ENCODE measurements at regions not wholly inside any gene's neighbourhood (a gene's known extent, or its start where the extent isn't known, plus 50 kb on each side); places are given as distances from the start of the nearest gene placed in this dataset.

DNA sequence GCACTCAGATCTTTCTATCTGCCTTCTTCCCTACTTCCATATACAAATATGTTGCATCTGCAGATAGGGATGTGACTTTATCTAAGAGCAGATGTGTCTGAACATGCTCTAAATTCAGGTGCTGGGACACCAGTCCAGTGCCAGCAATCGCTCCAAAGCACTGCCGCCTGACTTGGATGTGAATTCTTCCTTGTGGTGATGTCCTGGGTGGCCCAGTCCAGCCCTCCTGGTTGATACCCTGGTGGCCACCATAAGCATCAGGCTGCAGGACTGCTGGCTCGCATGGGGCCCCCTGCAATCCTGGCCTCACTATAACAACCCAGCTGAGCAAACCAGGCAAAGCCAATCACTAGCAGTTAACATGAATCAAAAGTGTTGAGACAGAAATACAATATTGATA is 149.2 kb upstream of the PDE1C start:
- H3K79me2 ChIP-seq (ENCODE audit: insufficient read depth), result no peaks in the 10 kb centered on the region
- H3K27me3 ChIP-seq (replicated peaks; ENCODE audit: insufficient read depth), result 0 out of 2 replicates have a peak, but pooled peaks cover 7% of the 10 kb centered on the region
- H4K20me1 ChIP-seq (ENCODE audit: insufficient read depth), result no peaks in the 10 kb centered on the region
- in situ Hi-C loops (cut with MboI), result loop anchor here (10.0 to 25.0 kb wide), 2 partner anchors 785 to 1082 kb away; no protein-coding TSS in a partner anchor
- no peak overlapping the region for H2AFZ ChIP-seq
- 23 to 48% methylated on average over 3 of the region's 3 CpGs for WGBS, 2 experiments (ENCODE audit: low coverage in 1 of 2, low lambda C conversion rate in 2 of 2, missing lambda C conversion rate in 2 of 2)
- no peak for DNase-seq
- H3K9ac ChIP-seq, result no peak overlapping the region
- H3K9me2 ChIP-seq (ENCODE audit: insufficient read depth), result no peaks in the 10 kb centered on the region
- no peaks in the 10 kb centered on the region for H3F3A ChIP-seq (ENCODE audit: insufficient read depth)
- no peak overlapping the region for H3K27ac ChIP-seq
- H3K4me3 ChIP-seq, result no peak overlapping the region
- no peaks in the 10 kb centered on the region for H3K4me1 ChIP-seq (ENCODE audit: insufficient read depth)
- H3K36me3 ChIP-seq (ENCODE audit: low read depth), result no peaks in the 10 kb centered on the region
- H3K9me3 ChIP-seq (ENCODE audit: low read depth), result no peaks in the 10 kb centered on the region
- TF ChIP-seq EZH2phosphoT487 (IDR thresholded peaks at IDR 0.05; ENCODE audit: insufficient read depth, low read depth) (no peak), EZH2 (IDR thresholded peaks at IDR 0.05; ENCODE audit: insufficient read depth, poor library complexity, severe bottlenecking) (no peak)
- no peak overlapping the region for H3K4me2 ChIP-seq (ENCODE audit: unreplicated experiment)

DNA sequence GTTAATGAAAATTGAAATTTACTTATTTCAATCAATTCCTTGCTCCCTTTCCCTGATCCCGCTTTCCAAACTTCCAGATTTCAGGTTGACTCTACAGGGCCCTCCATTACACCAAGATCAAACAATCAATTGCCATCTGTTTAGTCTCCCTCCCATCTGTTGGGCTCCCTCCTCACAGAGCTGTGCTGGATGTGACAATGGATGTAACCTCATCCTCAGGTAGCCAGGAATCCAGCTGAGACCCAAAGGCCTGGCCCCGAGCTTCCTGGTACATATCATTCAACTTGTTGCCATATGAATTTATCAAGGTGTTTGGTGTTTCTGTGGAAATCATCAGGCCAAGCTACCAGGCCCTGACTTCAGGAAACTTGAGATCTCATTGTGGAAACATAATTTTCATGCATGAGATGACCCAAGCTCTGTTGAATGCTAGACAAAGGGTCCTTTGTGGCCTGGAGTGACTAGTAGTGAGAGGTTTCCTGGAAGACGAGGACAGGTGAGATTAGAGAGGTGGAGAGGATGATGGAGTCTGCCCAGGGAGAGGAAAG is 148.6 kb upstream of the PDE1C start:
- 0 out of 2 replicates have a peak, but pooled peaks cover 7% of the 10 kb centered on the region for H3K27me3 ChIP-seq (replicated peaks; ENCODE audit: insufficient read depth)
- H3K27ac ChIP-seq, result no peak overlapping the region
- H3K4me2 ChIP-seq (ENCODE audit: unreplicated experiment), result no peak overlapping the region
- WGBS, 2 experiments (ENCODE audit: low coverage in 1 of 2, low lambda C conversion rate in 2 of 2, missing lambda C conversion rate in 2 of 2), result 12 to 15% methylated on average over 3 of the region's 3 CpGs
- H2AFZ ChIP-seq, result no peak overlapping the region
- H3K4me3 ChIP-seq, result no peak overlapping the region
- no peak for DNase-seq
- no peaks in the 10 kb centered on the region for H3K79me2 ChIP-seq (ENCODE audit: insufficient read depth)
- H4K20me1 ChIP-seq (ENCODE audit: insufficient read depth), result no peaks in the 10 kb centered on the region
- in situ Hi-C loops (cut with MboI), result loop anchor here (10.0 to 25.0 kb wide), 2 partner anchors 784 to 1082 kb away; no protein-coding TSS in a partner anchor
- no peaks in the 10 kb centered on the region for H3K9me2 ChIP-seq (ENCODE audit: insufficient read depth)
- no peaks in the 10 kb centered on the region for H3K9me3 ChIP-seq (ENCODE audit: low read depth)
- H3K36me3 ChIP-seq (ENCODE audit: low read depth), result no peaks in the 10 kb centered on the region
- H3K9ac ChIP-seq, result no peak overlapping the region
- TF ChIP-seq EZH2 (IDR thresholded peaks at IDR 0.05; ENCODE audit: insufficient read depth, poor library complexity, severe bottlenecking) (no peak), EZH2phosphoT487 (IDR thresholded peaks at IDR 0.05; ENCODE audit: insufficient read depth, low read depth) (no peak)
- H3F3A ChIP-seq (ENCODE audit: insufficient read depth), result no peaks in the 10 kb centered on the region
- no peaks in the 10 kb centered on the region for H3K4me1 ChIP-seq (ENCODE audit: insufficient read depth)

DNA sequence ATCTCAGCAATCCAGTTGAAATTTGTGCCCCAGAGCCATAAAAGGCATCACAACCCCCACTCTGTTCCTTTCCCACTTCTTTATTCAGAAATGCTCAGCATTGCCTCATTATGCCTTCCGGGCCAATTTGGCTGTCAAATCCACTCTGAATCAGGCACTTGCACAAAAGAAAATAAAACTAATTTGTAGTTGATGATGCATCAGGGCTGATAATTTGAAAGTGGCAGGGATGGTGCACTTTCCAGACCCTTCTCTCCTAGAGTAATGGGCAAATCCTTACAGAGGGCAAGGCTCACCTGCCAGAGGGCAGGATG is 147.9 kb upstream of the PDE1C start:
- peaks cover 14% of the 10 kb centered on the region; the same call in 1 of the 2 replicates for H3K27me3 ChIP-seq (replicated peaks; ENCODE audit: insufficient read depth)
- no peaks in the 10 kb centered on the region for H4K20me1 ChIP-seq (ENCODE audit: insufficient read depth)
- H3K4me3 ChIP-seq, result no peak overlapping the region
- no peaks in the 10 kb centered on the region for H3F3A ChIP-seq (ENCODE audit: insufficient read depth)
- H2AFZ ChIP-seq, result no peak overlapping the region
- no peaks in the 10 kb centered on the region for H3K9me2 ChIP-seq (ENCODE audit: insufficient read depth)
- H3K27ac ChIP-seq, result no peak overlapping the region
- in situ Hi-C loops (cut with MboI), result loop anchor here (10.0 to 25.0 kb wide), 2 partner anchors 783 to 1081 kb away; no protein-coding TSS in a partner anchor
- H3K4me2 ChIP-seq (ENCODE audit: unreplicated experiment), result no peak overlapping the region
- H3K79me2 ChIP-seq (ENCODE audit: insufficient read depth), result no peaks in the 10 kb centered on the region
- H3K9ac ChIP-seq, result no peak overlapping the region
- H3K4me1 ChIP-seq (ENCODE audit: insufficient read depth), result no peaks in the 10 kb centered on the region
- TF ChIP-seq EZH2phosphoT487 (IDR thresholded peaks at IDR 0.05; ENCODE audit: insufficient read depth, low read depth), result no peak
- TF ChIP-seq EZH2 (IDR thresholded peaks at IDR 0.05; ENCODE audit: insufficient read depth, poor library complexity, severe bottlenecking), result no peak
- DNase-seq, result no peak
- no peaks in the 10 kb centered on the region for H3K36me3 ChIP-seq (ENCODE audit: low read depth)
- H3K9me3 ChIP-seq (ENCODE audit: low read depth), result no peaks in the 10 kb centered on the region
- 9 to 33% methylated on average over 1 of the region's 1 CpG for WGBS, 2 experiments (ENCODE audit: low coverage in 1 of 2, low lambda C conversion rate in 2 of 2, missing lambda C conversion rate in 2 of 2)

DNA sequence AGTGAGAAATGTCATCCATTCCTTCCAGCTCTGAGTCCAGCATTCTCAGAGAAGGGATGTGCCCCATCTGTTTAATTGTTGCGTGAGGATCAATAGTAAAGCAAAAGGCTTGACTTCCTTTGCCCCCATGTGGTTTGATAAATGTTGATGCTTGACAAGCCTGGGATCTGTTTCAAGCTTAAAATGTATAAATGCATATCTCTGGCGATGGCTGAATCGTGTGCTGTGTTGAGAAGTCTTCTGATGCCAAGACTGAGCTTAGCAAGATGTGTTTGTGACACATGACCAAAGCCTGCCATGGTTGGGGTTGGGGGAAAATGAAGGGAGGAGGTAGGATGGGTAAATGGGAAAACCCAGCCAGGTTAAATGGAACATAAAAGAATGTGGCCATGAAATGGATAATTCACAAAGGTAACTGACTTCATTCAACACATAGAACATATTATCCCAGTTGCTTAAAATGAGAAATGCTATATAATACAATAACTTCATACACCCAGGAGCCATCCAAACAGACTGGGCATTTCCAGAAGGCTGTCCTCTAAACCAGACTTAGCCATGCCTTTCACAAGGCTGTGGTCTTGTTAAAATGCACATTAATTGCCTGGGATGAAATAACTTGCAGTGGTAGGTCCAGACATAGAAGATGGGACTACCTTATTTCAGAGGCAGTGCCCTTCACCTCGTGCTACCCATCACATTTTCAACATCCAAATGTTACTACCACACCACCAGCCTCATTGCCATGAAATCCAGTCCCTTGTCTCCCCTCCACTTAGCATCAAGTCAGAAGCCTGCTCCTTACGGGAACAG is 147.3 kb upstream of the PDE1C start:
- Histone ChIP-seq H3K9me3 (ENCODE audit: low read depth) (no peaks in the 10 kb centered on the region), H4K20me1 (ENCODE audit: insufficient read depth) (no peaks in the 10 kb centered on the region), H3K27ac (no peak overlapping the region), H3K4me1 (ENCODE audit: insufficient read depth) (no peaks in the 10 kb centered on the region), H3K9ac (no peak overlapping the region), H3K4me3 (no peak overlapping the region), H3F3A (ENCODE audit: insufficient read depth) (no peaks in the 10 kb centered on the region), H3K9me2 (ENCODE audit: insufficient read depth) (no peaks in the 10 kb centered on the region), H3K4me2 (ENCODE audit: unreplicated experiment) (no peak overlapping the region), H3K36me3 (ENCODE audit: low read depth) (no peaks in the 10 kb centered on the region), H3K27me3 (replicated peaks; ENCODE audit: insufficient read depth) (peaks cover 19% of the 10 kb centered on the region; the same call in 1 of the 2 replicates), H2AFZ (no peak overlapping the region), H3K79me2 (ENCODE audit: insufficient read depth) (no peaks in the 10 kb centered on the region)
- in situ Hi-C loops (cut with MboI), result loop anchor here (10.0 to 25.0 kb wide), 2 partner anchors 783 to 1080 kb away; no protein-coding TSS in a partner anchor
- 7 to 8% methylated on average over 5 of the region's 5 CpGs for WGBS, 2 experiments (ENCODE audit: low coverage in 1 of 2, low lambda C conversion rate in 2 of 2, missing lambda C conversion rate in 2 of 2)
- TF ChIP-seq EZH2phosphoT487 (IDR thresholded peaks at IDR 0.05; ENCODE audit: insufficient read depth, low read depth), result no peak
- no peak for TF ChIP-seq EZH2 (IDR thresholded peaks at IDR 0.05; ENCODE audit: insufficient read depth, poor library complexity, severe bottlenecking)
- no peak for DNase-seq
